GM21723 (cell line): ENCODE measurements at regions not wholly inside any gene's neighbourhood (a gene's known extent, or its start where the extent isn't known, plus 50 kb on each side); places are given as distances from the start of the nearest gene placed in this dataset.
"Not testable (repeated sequence)": the region's sequence is repeated elsewhere in the genome, so short reads cannot be mapped to it uniquely, and the experiment has no call there.

ENCODE experiments used
- ATAC-seq: cut with Tn5 transposase; IDR thresholded peaks from one replicate; pipeline ENCODE4 v1.9.1; 2021; ENCODE audit warnings: mild to moderate bottlenecking, moderate library complexity; ENCODE audit not compliant: unreplicated experiment

GRCh38 chr2:65918760-65919187 is 486.4 kb upstream of the SPRED2 start:
- ATAC-seq, result no peak

GRCh38 chr2:65917986-65918385 is 485.6 kb upstream of the SPRED2 start:
- ATAC-seq, result no peak

- ATAC-seq, result no peak
Observed at GRCh38 chr2:65916785-65917295, 484.4 kb upstream of the SPRED2 start.

GRCh38 chr2:65916177-65916576 is 483.8 kb upstream of the SPRED2 start:
- ATAC-seq, result no peak

GRCh38 chr2:65915273-65915672 is 482.9 kb upstream of the SPRED2 start:
- no peak for ATAC-seq

DNA sequence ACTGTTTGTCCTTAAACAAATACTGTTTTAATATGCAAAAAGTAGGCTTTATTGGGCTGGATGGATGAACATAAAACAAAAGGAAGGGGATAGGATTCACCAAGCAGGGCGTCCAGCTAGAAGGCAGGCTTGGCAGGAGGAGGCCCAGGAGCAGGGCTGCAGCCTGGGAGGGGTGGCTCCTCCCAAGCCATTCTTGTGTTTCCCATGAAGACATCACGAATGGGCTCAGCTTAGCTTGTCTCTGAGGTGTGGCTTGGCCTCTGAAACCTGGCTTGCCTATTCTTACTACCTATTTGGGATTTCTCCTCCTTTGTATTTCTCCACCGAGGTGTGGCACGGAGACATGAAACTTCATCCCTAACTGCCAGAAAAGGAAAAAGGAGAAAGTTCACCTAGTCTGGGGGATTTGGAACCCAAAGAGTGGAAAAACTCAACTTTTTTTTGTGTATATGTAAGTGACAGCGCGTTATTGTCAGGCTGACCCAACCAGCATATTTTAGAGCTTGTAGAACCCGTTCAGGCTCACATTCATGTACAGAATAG is 481.9 kb upstream of the SPRED2 start:
- no peak for ATAC-seq

- ATAC-seq, result no peak
Observed at GRCh38 chr2:65913813-65914212, 481.4 kb upstream of the SPRED2 start.

- no peak for ATAC-seq
Observed at GRCh38 chr2:65901756-65902155, 469.4 kb upstream of the SPRED2 start.

DNA sequence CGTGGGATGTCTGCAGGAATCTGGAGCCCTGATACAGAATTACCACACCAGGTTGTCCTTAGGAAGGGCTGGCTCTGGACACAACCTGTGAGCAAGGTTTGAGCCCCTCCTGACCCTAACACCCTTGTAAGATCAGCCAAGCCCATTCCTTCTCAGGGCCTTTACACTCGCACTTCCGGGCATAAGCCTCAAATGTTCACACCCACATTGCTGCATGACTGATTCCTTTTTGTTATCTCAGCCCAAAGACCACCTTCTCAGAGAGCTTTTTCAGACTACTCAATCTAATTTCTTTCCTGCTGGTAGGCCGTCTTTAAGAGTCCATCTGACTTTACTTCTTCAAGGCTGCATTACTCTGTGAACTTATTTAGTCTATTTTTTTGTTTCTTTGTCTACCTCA is 464.0 kb upstream of the SPRED2 start:
- ATAC-seq, result no peak

DNA sequence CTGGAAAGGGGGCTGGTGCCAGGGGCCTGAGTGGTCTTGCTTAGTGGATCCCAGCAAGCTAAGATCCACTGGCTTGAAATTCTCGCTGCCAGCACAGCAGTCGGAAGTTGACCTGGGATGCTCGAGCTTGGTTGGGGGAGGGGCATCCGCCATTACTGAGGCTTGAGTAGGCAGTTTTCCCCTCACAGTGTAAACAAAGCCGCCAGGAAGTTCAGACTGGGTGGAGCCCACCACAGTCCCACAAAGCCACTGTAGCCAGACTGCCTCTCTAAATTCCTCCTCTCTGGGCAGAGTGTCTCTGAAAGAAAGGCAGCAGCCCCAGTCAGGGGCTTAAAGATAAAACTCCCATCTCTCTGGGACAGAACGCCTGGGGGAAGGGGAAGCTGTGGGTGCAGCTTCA is 457.7 kb upstream of the SPRED2 start:
- ATAC-seq, result not testable (repeated sequence)

GRCh38 chr2:65885266-65885665 is 452.9 kb upstream of the SPRED2 start:
- no peak for ATAC-seq

- no peak for ATAC-seq
Observed at GRCh38 chr2:65881592-65881991, 449.2 kb upstream of the SPRED2 start.

GRCh38 chr2:65880436-65880835 is 448.0 kb upstream of the SPRED2 start:
- no peak for ATAC-seq

- no peak for ATAC-seq
Observed at GRCh38 chr2:65878011-65878340, 445.6 kb upstream of the SPRED2 start.

DNA sequence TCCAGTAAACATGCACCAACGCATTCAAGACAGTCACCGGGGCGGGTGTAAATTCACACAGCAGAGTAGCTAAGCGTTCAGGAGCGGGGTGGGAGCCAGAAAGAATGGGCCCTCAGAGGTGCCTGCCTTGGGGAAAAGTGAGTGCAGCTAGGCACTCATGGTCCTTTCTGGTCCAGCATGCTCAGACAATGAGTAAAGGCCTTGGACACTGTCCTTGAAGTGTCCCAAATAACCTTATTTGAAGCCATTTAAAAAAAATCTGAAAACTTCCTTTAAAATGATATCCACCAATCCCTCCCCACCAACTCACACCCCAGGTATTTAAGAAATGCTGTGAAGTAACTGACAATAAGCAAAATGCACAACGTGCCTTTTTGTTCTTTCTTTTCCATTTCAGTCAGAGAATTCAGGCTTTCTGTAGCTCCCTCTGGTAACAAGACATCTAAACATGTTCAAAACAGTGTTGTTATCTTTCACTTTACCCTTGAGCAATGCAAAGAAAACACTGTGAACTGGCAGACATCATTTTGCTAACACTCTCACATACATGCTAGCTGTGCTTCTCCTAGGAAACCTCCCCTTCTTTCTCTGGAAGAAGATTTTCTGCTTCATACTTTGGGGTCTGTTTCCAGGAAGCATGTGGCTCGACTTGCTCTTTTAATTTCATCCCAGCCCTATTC is 445.1 kb upstream of the SPRED2 start:
- ATAC-seq, result no peak

- ATAC-seq, result no peak
Observed at GRCh38 chr2:65876114-65876513, 443.7 kb upstream of the SPRED2 start.

DNA sequence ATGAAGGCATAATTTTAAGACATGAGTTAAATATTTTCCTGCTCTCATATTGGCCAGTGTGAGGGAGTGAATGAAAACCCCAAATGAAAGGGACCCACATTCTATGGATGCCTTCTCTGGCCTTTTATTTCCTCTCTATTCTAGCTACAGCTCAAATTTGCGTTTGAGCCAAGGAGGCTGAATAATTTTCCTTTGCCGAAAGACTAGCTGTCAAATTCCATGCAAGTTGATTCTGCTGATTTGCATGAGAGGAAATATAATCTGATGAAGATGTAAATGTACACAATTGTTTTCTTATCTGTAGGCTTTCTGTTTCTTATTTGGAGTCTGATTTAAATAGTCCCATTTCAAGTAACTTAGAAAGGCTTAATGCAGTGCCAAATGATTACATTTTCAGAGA is 438.4 kb upstream of the SPRED2 start:
- no peak for ATAC-seq

DNA sequence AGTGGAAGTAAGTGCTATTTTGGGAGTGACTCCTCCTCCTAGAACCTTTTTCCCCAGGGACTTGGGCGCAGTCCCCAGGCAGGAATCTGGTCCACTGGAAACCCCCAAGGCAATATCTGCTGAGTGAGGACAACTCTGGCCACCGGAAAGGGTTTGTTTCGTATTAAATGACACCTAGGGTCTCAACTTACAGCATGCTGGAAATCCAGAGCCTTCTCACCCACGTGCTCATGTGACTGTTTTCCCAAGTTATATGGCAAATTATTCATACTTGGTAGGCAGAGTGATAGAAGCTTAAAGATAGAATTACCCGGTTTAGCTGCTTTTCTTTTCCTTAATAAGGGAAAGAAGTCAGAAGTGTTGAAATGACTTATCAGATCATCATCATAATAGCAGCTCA is 436.9 kb upstream of the SPRED2 start:
- ATAC-seq, result no peak

GRCh38 chr2:65868177-65868576 is 435.8 kb upstream of the SPRED2 start:
- no peak for ATAC-seq

DNA sequence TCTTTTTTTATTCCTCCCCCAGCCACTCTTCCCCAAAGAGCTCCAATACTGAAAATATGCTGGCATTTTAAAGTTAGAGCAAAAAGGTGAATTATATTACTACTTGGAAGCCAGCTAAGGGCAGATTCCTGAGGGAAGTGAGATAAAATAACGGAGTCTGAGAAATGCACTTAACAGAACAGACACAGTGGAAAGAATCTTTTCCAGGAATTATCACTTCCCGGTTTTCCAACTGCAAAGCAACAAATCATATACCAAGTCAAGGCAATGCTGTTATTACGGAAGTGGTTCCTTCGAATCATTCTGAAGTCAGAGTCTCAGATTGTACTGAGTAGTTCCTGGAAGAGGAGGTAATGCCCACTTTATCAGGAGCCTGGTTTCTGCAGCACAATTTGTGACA is 435.0 kb upstream of the SPRED2 start:
- ATAC-seq, result no peak

- no peak for ATAC-seq
Observed at GRCh38 chr2:65866148-65866547, 433.7 kb upstream of the SPRED2 start.

- ATAC-seq, result no peak
Observed at GRCh38 chr2:65864619-65865018, 432.2 kb upstream of the SPRED2 start.

DNA sequence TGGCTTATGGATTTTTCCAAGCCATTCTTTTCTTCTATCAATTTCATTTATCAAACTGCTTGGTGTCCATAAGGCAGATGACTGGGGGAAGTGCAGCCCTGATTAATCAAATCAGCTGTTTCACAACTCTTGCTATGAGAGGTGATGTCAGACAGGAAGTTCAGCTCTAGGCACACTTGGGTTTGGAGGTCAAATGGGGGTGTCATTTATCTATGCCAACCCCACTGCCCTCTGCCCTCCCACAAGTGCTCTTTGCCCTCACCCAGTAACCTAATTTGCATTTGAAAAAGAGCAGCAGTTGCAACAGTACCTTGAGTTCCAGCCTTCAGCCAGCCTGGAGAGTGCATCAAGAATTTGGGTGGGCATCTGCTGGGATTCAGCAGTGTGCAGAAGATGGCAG is 431.3 kb upstream of the SPRED2 start:
- no peak for ATAC-seq
